PFSK-1 (cell line): ENCODE measurements at regions not wholly inside any gene's neighbourhood (a gene's known extent, or its start where the extent isn't known, plus 50 kb on each side); places are given as distances from the start of the nearest gene placed in this dataset.

Source experiments
- FOXP2 ChIP-seq: optimal IDR thresholded peaks from 2 replicates; pipeline ENCODE3; 2011; ENCODE audit warnings: borderline replicate concordance, control low read depth, inconsistent platforms; ENCODE audit not compliant: insufficient read depth; ENCODE audit errors: extremely low read length, extremely low read depth
- POLR2AphosphoS5 ChIP-seq: IDR thresholded peaks from 2 replicates; pipeline ENCODE4 v1.6.1; 2012; ENCODE audit warnings: low read depth, mild to moderate bottlenecking, control low read depth, low read length, moderate library complexity
- REST ChIP-seq, 2 experiments: IDR thresholded peaks; 2 replicates each; pipeline versions ENCODE4 v1.6.1 to v1.8.0; 2011 to 2012; ENCODE audit warnings: low read depth in 2 of 2, low read length in 2 of 2, control low read depth in 1 of 2, inconsistent platforms in 1 of 2, mild to moderate bottlenecking in 1 of 2, moderate library complexity in 1 of 2; ENCODE audit not compliant: insufficient read depth in 1 of 2
- SIN3A ChIP-seq: IDR thresholded peaks from 2 replicates; pipeline ENCODE4 v1.6.1; 2012; ENCODE audit warnings: mild to moderate bottlenecking, low read length, moderate library complexity, borderline replicate concordance; ENCODE audit not compliant: insufficient read depth
- TAF1 ChIP-seq: IDR thresholded peaks from 2 replicates; pipeline ENCODE4 v1.6.1; 2012; ENCODE audit warnings: low read length, control low read depth, borderline replicate concordance; ENCODE audit not compliant: insufficient read depth

DNA sequence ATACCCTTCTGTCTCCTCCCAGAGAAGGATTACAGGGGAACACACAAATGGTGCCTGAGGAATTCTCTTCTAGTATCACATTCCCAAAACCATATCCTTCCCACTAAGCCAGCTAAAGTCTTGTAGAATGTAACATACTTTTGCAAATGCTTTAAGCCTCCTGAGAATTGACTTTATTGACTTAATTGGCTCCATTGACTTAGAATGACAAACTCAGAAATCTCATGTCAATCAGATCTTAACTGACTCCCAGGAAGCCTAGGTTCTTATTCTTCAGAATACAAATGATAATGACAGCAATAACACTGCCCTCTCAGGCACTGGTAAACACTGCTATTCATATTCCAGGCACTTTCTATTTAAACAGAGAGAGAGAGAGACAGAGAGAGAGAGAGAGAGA lies 356.9 kb upstream of the PRKCQ start:
- TF ChIP-seq POLR2AphosphoS5 = no peak
- no peak for TF ChIP-seq SIN3A

DNA sequence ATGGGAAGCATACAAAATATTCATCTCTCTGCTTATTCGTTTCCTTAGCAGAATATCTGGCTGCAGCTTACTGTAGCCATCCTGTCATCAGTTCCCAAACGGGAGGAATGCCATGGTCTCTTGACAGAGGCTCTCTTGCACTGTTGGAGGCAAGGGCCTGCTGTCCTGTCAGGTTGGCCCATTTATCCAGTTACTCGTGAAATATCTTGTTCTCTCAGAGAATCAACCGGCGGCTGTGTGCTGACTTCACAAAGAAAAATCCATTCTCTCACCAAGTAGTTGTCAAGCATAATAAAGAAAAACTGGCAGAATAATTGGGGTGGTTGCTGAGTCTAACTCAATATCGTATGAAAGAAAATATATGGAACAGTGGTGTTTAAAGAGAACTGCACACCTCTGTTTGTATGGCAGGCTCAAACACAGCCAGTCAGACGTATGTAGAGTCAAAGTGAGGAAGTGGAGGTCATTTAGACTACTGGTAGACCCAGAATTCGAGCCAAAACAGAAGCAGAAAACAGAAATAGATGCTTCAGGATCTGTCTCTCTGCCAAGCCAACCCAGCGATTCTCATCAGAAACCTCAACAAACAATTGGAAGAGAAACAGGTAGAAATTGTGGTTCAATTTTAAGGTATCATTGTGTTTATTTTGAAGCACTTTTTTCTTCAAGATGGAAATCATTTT lies 349.2 kb upstream of the PRKCQ start:
- TF ChIP-seq FOXP2 = no peak
- no peak for TF ChIP-seq POLR2AphosphoS5
- TF ChIP-seq REST (IDR thresholded peaks at IDR 0.05; ENCODE audit: insufficient read depth in 1 of 2, low read depth in 2 of 2, low read length in 2 of 2) = no peak

DNA sequence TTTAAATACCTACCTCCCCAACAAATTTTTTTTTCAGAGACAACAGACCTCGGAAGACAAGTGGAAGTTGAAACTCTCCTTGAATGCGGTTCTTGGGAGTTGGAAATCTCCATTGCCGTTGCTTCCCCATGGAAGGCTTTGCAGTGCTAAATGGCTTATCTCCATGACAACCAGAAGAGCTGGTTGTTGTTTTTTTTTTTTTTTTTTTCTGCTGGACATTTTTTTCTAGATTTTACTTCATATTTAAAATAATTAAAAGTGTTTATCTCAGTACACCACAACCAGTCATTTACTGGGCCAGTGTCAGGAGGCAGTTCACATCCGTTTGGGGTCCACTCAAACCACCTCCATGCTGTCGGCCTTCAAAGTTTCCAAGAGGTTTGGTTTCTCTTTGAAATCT lies 348.5 kb upstream of the PRKCQ start:
- no peak for TF ChIP-seq POLR2AphosphoS5
- TF ChIP-seq FOXP2 = no peak
- TF ChIP-seq SIN3A = no peak
- no peak for TF ChIP-seq TAF1
- TF ChIP-seq REST (IDR thresholded peaks at IDR 0.05; ENCODE audit: insufficient read depth in 1 of 2, low read depth in 2 of 2, low read length in 2 of 2) = no peak

DNA sequence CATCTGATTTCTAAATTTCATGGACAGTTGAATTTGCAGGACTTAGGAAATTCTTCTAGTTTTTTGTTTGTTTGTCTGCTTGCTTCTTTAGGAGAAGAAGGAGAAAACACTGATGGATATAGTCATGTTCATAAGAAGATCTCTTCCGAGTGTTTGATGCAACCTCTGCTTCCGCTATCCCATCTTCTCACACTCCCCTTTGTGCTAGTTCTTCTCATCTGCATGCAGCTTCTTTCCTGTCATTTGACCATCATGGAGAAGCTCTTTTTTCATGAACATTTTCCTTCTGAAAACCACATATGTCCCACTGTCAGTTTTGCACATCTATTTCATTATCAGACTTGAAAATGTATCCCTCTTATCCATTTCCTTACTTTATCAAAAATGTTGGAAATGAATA lies 346.9 kb upstream of the PRKCQ start:
- TF ChIP-seq SIN3A (no peak), FOXP2 (no peak), POLR2AphosphoS5 (no peak), TAF1 (no peak)

DNA sequence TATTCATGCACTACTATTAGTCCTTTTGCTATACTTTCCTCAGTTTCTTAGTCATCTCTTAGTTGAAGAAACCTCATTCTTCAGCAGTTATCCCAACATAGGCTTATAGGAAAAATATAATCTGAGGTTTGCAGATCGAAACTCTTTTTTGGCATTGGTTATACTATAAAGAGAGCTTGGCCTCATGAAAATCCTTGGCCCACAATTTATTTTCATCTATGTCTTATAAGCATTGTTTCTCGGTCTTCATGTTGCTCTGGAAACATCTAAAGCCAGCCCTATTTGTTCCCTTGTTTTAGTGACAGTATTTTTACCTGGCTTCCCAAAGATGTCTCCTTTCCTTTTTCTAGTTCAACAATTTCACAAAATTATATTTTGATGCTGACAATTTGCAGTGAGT lies 345.1 kb upstream of the PRKCQ start:
- TF ChIP-seq FOXP2 = no peak
- TF ChIP-seq POLR2AphosphoS5 = no peak
- no peak for TF ChIP-seq REST (IDR thresholded peaks at IDR 0.05; ENCODE audit: insufficient read depth in 1 of 2, low read depth in 2 of 2, low read length in 2 of 2)
- no peak for TF ChIP-seq SIN3A
- TF ChIP-seq TAF1 = no peak

DNA sequence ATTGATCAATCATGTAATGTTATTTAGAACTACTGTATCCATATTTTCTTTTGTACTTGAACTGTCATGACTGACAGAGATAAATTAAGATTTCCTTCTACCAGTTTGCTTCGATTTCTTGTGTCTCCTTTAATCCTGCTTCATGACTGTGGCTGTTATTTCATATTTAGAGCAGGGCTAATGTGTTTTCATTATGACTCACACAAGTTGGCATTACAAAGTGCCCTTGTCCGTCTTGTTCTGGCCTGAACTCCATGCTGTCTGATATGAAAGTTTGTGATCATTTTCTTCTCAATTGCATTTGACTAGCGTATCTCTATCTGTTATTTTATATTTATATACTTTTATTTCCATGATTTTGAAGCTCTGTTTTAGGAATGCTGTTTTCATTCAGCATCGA lies 344.1 kb upstream of the PRKCQ start:
- no peak for TF ChIP-seq SIN3A
- no peak for TF ChIP-seq TAF1
- TF ChIP-seq POLR2AphosphoS5 = no peak
- no peak for TF ChIP-seq FOXP2
- TF ChIP-seq REST (IDR thresholded peaks at IDR 0.05; ENCODE audit: insufficient read depth in 1 of 2, low read depth in 2 of 2, low read length in 2 of 2) = no peak
